H1 (cell line): ENCODE measurements at regions not wholly inside any gene's neighbourhood (a gene's known extent, or its start where the extent isn't known, plus 50 kb on each side); places are given as distances from the start of the nearest gene placed in this dataset.

Experiments
- CTCF ChIA-PET: fragments of 300-600 bp; sonication (Branson Sonifier 250); formaldehyde crosslinking; loops from one replicate; lab custom pipeline; 2021; ENCODE audit not compliant: partially characterized antibody; lab: Charles Lee
- POLR2A ChIA-PET: fragments of 300-600 bp; sonication (Branson Sonifier 250); formaldehyde crosslinking; loops from one replicate; lab custom pipeline; 2021; ENCODE audit warnings: inconsistent platforms; ENCODE audit not compliant: partially characterized antibody; lab: Charles Lee
- DNase-seq, 2 experiments: peaks; one replicate each; pipeline versions ENCODE4 v3.0.0 to v3.0.0-alpha.2; 2010 to 2022; ENCODE audit warnings: low spot score in 2 of 2, low read depth in 1 of 2, mixed read lengths in 1 of 2
- FAIRE-seq: peaks from 2 replicates; lab custom pipeline; 2011; peaks lifted over from hg19 to GRCh38; lab: Jason Lieb, UNC
- H2AFZ ChIP-seq: 2 replicates; pipeline ENCODE4 v1.8.1; 2012; ENCODE audit warnings: low read length, inconsistent platforms
- H2AK5ac ChIP-seq: 2 replicates; pipeline ENCODE4 v1.6.1; 2013; ENCODE audit warnings: low read depth, low read length
- H2BK120ac ChIP-seq: replicated peaks from 2 replicates; pipeline ENCODE3; 2013; ENCODE audit warnings: low read depth, low read length, inconsistent platforms
- H2BK12ac ChIP-seq: 2 replicates; pipeline ENCODE4 v1.6.1; 2013; ENCODE audit warnings: low read depth, low read length
- H2BK15ac ChIP-seq: 2 replicates; pipeline ENCODE4 v1.6.1; 2013; ENCODE audit warnings: low read length
- H2BK20ac ChIP-seq: 2 replicates; pipeline ENCODE4 v1.6.1; 2013; ENCODE audit warnings: low read length
- H2BK5ac ChIP-seq: 2 replicates; pipeline ENCODE4 v1.6.1; 2013; ENCODE audit warnings: low read depth, low read length
- H3K14ac ChIP-seq: 2 replicates; pipeline ENCODE4 v1.6.1; 2013; ENCODE audit warnings: inconsistent platforms; ENCODE audit not compliant: insufficient read length
- H3K18ac ChIP-seq: 2 replicates; pipeline ENCODE4 v1.6.1; 2013; ENCODE audit warnings: low read length; ENCODE audit errors: extremely low read depth
- H3K23ac ChIP-seq: 2 replicates; pipeline ENCODE4 v1.6.1; 2013; ENCODE audit warnings: inconsistent platforms; ENCODE audit not compliant: insufficient read length
- H3K23me2 ChIP-seq: 2 replicates; pipeline ENCODE4 v1.6.1; 2013; ENCODE audit warnings: low read depth, low read length
- H3K27ac ChIP-seq: 2 replicates; pipeline ENCODE4 v1.6.1; 2011; ENCODE audit warnings: low read depth, low read length, inconsistent platforms
- H3K27me3 ChIP-seq, 4 experiments: replicated peaks in 1 of 4; 1 replicate in 1 of 4; 2 replicates in 3 of 4; pipeline versions ENCODE4 v1.6.1 to v1.8.1; 2011 to 2013; ENCODE audit warnings: low read length in 3 of 4, mild to moderate bottlenecking in 3 of 4, inconsistent platforms in 2 of 4, mixed read lengths in 2 of 4, moderate library complexity in 1 of 4; ENCODE audit not compliant: control insufficient read depth in 3 of 4, insufficient read depth in 3 of 4; ENCODE audit errors: extremely low read depth in 1 of 4
- H3K36me3 ChIP-seq, 4 experiments: 2 replicates each; pipeline versions ENCODE4 v1.6.1 to v1.8.1; 2011 to 2013; ENCODE audit warnings: mild to moderate bottlenecking in 4 of 4, low read length in 3 of 4, moderate library complexity in 2 of 4, control low read depth in 1 of 4, inconsistent platforms in 1 of 4; ENCODE audit not compliant: insufficient read depth in 4 of 4, control insufficient read depth in 2 of 4
- H3K4ac ChIP-seq: replicated peaks from 2 replicates; pipeline ENCODE3; 2013; ENCODE audit warnings: low read length, low read depth, mixed read lengths, inconsistent platforms; ENCODE audit not compliant: insufficient read length
- H3K4me1 ChIP-seq, 4 experiments: replicated peaks in 1 of 4; 1 replicate in 1 of 4; 2 replicates in 3 of 4; pipeline versions ENCODE4 v1.6.1 to v1.8.1; 2011 to 2013; ENCODE audit warnings: low read length in 3 of 4, inconsistent platforms in 2 of 4, mixed read lengths in 1 of 4; ENCODE audit not compliant: insufficient read depth in 4 of 4, control insufficient read depth in 3 of 4
- H3K4me2 ChIP-seq, 2 experiments: 2 replicates each; pipeline versions ENCODE4 v1.6.1 to v1.8.1; 2011 to 2013; ENCODE audit warnings: low read depth in 2 of 2, low read length in 2 of 2, control low read depth in 1 of 2, inconsistent platforms in 1 of 2, mild to moderate bottlenecking in 1 of 2; ENCODE audit not compliant: insufficient read depth in 1 of 2
- H3K4me3 ChIP-seq, 4 experiments: fragments of 200-600, 300-600 bp in 1 of 4; sonication (generic), shearing (Covaris generic), sonication (Bioruptor Twin) in 1 of 4; 2 replicates each; pipeline versions ENCODE4 v1.5.1 to v1.8.1; 2011 to 2016; ENCODE audit warnings: low read length in 4 of 4, low read depth in 3 of 4, control low read depth in 2 of 4, inconsistent platforms in 2 of 4, mild to moderate bottlenecking in 2 of 4, mixed read lengths in 1 of 4, moderate library complexity in 1 of 4; ENCODE audit not compliant: insufficient read depth in 2 of 4; ENCODE audit errors: extremely low read depth in 1 of 4
- H3K56ac ChIP-seq: replicated peaks from 2 replicates; pipeline ENCODE3; 2013; ENCODE audit warnings: low read depth, mild to moderate bottlenecking, mixed read lengths, low read length, inconsistent platforms; ENCODE audit not compliant: insufficient read length
- H3K79me1 ChIP-seq: 2 replicates; pipeline ENCODE4 v1.6.1; 2013; ENCODE audit warnings: low read depth, low read length, control low read depth
- H3K79me2 ChIP-seq, 2 experiments: 2 replicates each; pipeline versions ENCODE4 v1.6.1 to v1.8.1; 2012 to 2013; ENCODE audit warnings: low read length in 2 of 2, mild to moderate bottlenecking in 2 of 2, inconsistent platforms in 1 of 2; ENCODE audit not compliant: insufficient read depth in 2 of 2, control insufficient read depth in 1 of 2
- H3K9ac ChIP-seq, 4 experiments: replicated peaks in 1 of 4; 1 replicate in 1 of 4; 2 replicates in 3 of 4; pipeline versions ENCODE4 v1.6.1 to v1.8.1; 2011 to 2013; ENCODE audit warnings: low read depth in 3 of 4, low read length in 3 of 4, control low read depth in 2 of 4, mild to moderate bottlenecking in 2 of 4, moderate library complexity in 2 of 4, inconsistent platforms in 1 of 4; ENCODE audit errors: extremely low read depth in 1 of 4
- H3K9me3 ChIP-seq, 2 experiments: 2 replicates each; pipeline versions ENCODE4 v1.6.1 to v1.8.1; 2012 to 2013; ENCODE audit warnings: mild to moderate bottlenecking in 2 of 2, moderate library complexity in 2 of 2, control low read depth in 1 of 2, inconsistent platforms in 1 of 2, low read depth in 1 of 2, low read length in 1 of 2, mixed read lengths in 1 of 2; ENCODE audit not compliant: insufficient read depth in 2 of 2
- H4K20me1 ChIP-seq, 2 experiments: replicated peaks in 1 of 2; 2 replicates each; pipeline versions ENCODE3 to v1.8.1; 2011 to 2013; ENCODE audit warnings: inconsistent platforms in 2 of 2, low read length in 2 of 2, mild to moderate bottlenecking in 1 of 2; ENCODE audit not compliant: insufficient read depth in 2 of 2, control insufficient read depth in 1 of 2
- H4K5ac ChIP-seq: 2 replicates; pipeline ENCODE4 v1.6.1; 2013; ENCODE audit warnings: low read length, low read depth, mixed read lengths, inconsistent platforms; ENCODE audit not compliant: insufficient read length
- H4K8ac ChIP-seq: 2 replicates; pipeline ENCODE4 v1.8.0; 2013; ENCODE audit warnings: mild to moderate bottlenecking, moderate library complexity, low read length, inconsistent platforms; ENCODE audit not compliant: insufficient read depth; ENCODE audit errors: extremely low read depth
- H4K91ac ChIP-seq: replicated peaks from 2 replicates; pipeline ENCODE3; 2013; ENCODE audit warnings: low read length, mixed read lengths, inconsistent platforms; ENCODE audit not compliant: insufficient read length
- CHD1 ChIP-seq: IDR thresholded peaks from 2 replicates; pipeline ENCODE4 v1.6.1; 2012; ENCODE audit warnings: low read depth, low read length, improper control_type of control experiment
- CTBP2 ChIP-seq: IDR thresholded peaks from 2 replicates; pipeline ENCODE4 v1.7.0; 2011; ENCODE audit warnings: borderline replicate concordance, mild to moderate bottlenecking, moderate library complexity, mixed read lengths, low read length; ENCODE audit not compliant: insufficient read depth, insufficient read length
- EZH2 ChIP-seq: fragments of 200-600 bp; sonication (generic); IDR thresholded peaks from 2 replicates; pipeline ENCODE4 v1.7.1; 2012; ENCODE audit warnings: low read depth, mild to moderate bottlenecking, moderate library complexity, low read length, inconsistent platforms; ENCODE audit not compliant: severe bottlenecking
- FOSL1 ChIP-seq: IDR thresholded peaks from 2 replicates; pipeline ENCODE4 v1.6.1; 2011; ENCODE audit warnings: mild to moderate bottlenecking, low read depth, low read length, moderate library complexity; ENCODE audit not compliant: insufficient read depth
- GTF2F1 ChIP-seq: IDR thresholded peaks from 2 replicates; pipeline ENCODE4 v1.6.1; 2012; ENCODE audit warnings: low read depth, low read length, improper control_type of control experiment, borderline replicate concordance
- HDAC2 ChIP-seq, 2 experiments: fragments of 300-600 bp in 1 of 2; sonication (generic) in 1 of 2; IDR thresholded peaks; 2 replicates each; pipeline ENCODE4 v1.6.1; 2011 to 2012; ENCODE audit warnings: low read depth in 2 of 2, low read length in 2 of 2, mild to moderate bottlenecking in 2 of 2, moderate library complexity in 2 of 2, borderline replicate concordance in 1 of 2, inconsistent platforms in 1 of 2
- KDM4A ChIP-seq: IDR thresholded peaks from one replicate; pipeline ENCODE4 v1.7.1; 2012; ENCODE audit warnings: low read depth, mild to moderate bottlenecking, moderate library complexity, low read length, inconsistent platforms; ENCODE audit not compliant: severe bottlenecking
- MAFK ChIP-seq: IDR thresholded peaks from 2 replicates; pipeline ENCODE4 v1.6.1; 2012; ENCODE audit warnings: low read depth, mild to moderate bottlenecking, improper control_type of control experiment, low read length
- SIRT6 ChIP-seq: IDR thresholded peaks from one replicate; pipeline ENCODE4 v1.7.1; 2012; ENCODE audit warnings: low read length, inconsistent platforms
- TCF12 ChIP-seq: IDR thresholded peaks from 2 replicates; pipeline ENCODE4 v1.6.1; 2011; ENCODE audit warnings: low read depth, mild to moderate bottlenecking, low read length
- TF ChIP-seq, protein P1 (sequence below): IDR thresholded peaks from 2 replicates; pipeline ENCODE4 v1.6.1; 2012; ENCODE audit warnings: inconsistent platforms

DNA sequence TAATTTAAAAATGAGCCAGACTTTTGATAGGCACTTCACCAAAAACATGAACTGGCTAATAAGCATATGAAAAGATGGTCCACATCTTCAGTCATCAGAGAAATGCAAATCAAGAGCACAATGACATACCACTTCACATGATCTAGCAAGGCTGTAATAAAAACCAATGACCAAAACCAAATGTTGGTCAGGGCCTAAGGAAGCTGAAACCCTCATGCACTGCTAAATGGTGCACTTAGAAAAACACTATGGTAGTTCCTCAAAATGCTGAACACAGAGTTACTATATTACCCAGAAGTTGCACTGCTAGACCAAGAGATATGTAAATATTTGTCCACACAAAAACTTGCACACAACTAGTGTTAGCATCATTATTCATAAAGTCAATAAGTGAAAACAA is 504.9 kb upstream of the SOX11 start:
- CTCF ChIA-PET: no interaction called here
- no peaks in the 10 kb centered on the region for H4K20me1 ChIP-seq
- no peak for FAIRE-seq

More for the DNA sequence above, 504.9 kb upstream of the SOX11 start:
- Histone ChIP-seq H3K27me3 (peaks cover 0 to 2% (median 0%) of the 10 kb centered on the region in 4 experiments; a peak in 1 of 7 replicates), H3K4ac (no peak overlapping the region), H3K4me3 (no peak overlapping the region), H3K4me2 (no peak overlapping the region), H3K23me2 (no peaks in the 10 kb centered on the region), H4K91ac (no peak overlapping the region), H3K18ac (no peak overlapping the region), H3K79me2 (no peaks in the 10 kb centered on the region), H4K5ac (no peak overlapping the region), H2BK20ac (no peak overlapping the region), H3K9ac (no peak overlapping the region), H2BK12ac (no peak overlapping the region), H3K23ac (no peak overlapping the region), H2AK5ac (no peak overlapping the region), H3K56ac (no peak overlapping the region), H3K9me3 (no peaks in the 10 kb centered on the region), H4K8ac (no peak overlapping the region), H3K36me3 (no peaks in the 10 kb centered on the region), H3K27ac (no peak overlapping the region), H2BK5ac (no peak overlapping the region), H2BK120ac (peak overlapping the region; percentile 22), H3K79me1 (no peaks in the 10 kb centered on the region), H2AFZ (no peak overlapping the region), H3K4me1 (peaks cover 0 to 9% (median 5%) of the 10 kb centered on the region in 4 experiments; a peak in 3 of 7 replicates), H3K14ac (no peak overlapping the region), H2BK15ac (no peak overlapping the region)
- TF ChIP-seq EZH2 (no peak), MAFK (no peak), HDAC2 (IDR thresholded peaks at IDR 0.05; ENCODE audit: borderline replicate concordance in 1 of 2, low read depth in 2 of 2, low read length in 2 of 2) (no peak), KDM4A (no peak), TCF12 (no peak), CTBP2 (no peak), SIRT6 (no peak), GTF2F1 (no peak), FOSL1 (no peak), CHD1 (no peak)
- TF ChIP-seq, protein P1, sequence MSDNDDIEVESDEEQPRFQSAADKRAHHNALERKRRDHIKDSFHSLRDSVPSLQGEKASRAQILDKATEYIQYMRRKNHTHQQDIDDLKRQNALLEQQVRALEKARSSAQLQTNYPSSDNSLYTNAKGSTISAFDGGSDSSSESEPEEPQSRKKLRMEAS: no peak
- DNase-seq: no peak
- POLR2A ChIA-PET: no interaction called here
